SU-DHL-6 (cell line): ENCODE measurements at regions not wholly inside any gene's neighbourhood (a gene's known extent, or its start where the extent isn't known, plus 50 kb on each side); places are given as distances from the start of the nearest gene placed in this dataset.

Experiments
- CTCF ChIP-seq: fragments of 200-600 bp; sonication (generic); IDR thresholded peaks from one replicate; pipeline ENCODE4 v1.5.1; 2017; ENCODE audit warnings: antibody characterized with exemption, mild to moderate bottlenecking, low read length, moderate library complexity; ENCODE audit not compliant: insufficient read depth, poor library complexity, severe bottlenecking
- EZH2phosphoT487 ChIP-seq: fragments of 200-600 bp; sonication (generic), shearing (Covaris generic); conservative IDR thresholded peaks from 2 replicates; pipeline ENCODE4 v1.6.1; 2018; ENCODE audit warnings: mild to moderate bottlenecking, antibody characterized with exemption, low read length, moderate library complexity, mixed read lengths

- no peak for TF ChIP-seq CTCF
- no peak for TF ChIP-seq EZH2phosphoT487
Observed at GRCh38 chr15:29937956-29938355, 115.7 kb upstream of the TJP1 start.
